OCI-LY3 (cell line): ENCODE measurements at regions not wholly inside any gene's neighbourhood (a gene's known extent, or its start where the extent isn't known, plus 50 kb on each side); places are given as distances from the start of the nearest gene placed in this dataset.

Experiments used
- H2AFZ ChIP-seq: fragments of 200-600, 300-600 bp; shearing (Covaris generic); 2 replicates; pipeline ENCODE4 v1.6.0; 2014; ENCODE audit warnings: antibody characterized with exemption, low read depth, low read length
- H3K27ac ChIP-seq: fragments of 200-600, 300-600 bp; sonication (generic); 2 replicates; pipeline ENCODE4 v1.5.1; 2014; ENCODE audit warnings: mild to moderate bottlenecking, low read length, moderate library complexity, mixed read lengths
- H3K27me3 ChIP-seq: fragments of 200-600, 300-600 bp; sonication (generic); 2 replicates; pipeline ENCODE4 v1.6.1; 2014; ENCODE audit warnings: low read depth, low read length, mixed read lengths
- H3K36me3 ChIP-seq: fragments of 200-600, 300-600 bp; sonication (generic); replicated peaks from 2 replicates; pipeline ENCODE3; 2014; ENCODE audit warnings: low read depth, low read length, mixed read lengths
- H3K4me1 ChIP-seq: fragments of 300-600, 200-600 bp; sonication (generic); 2 replicates; pipeline ENCODE4 v1.6.1; 2014; ENCODE audit warnings: low read length, mixed read lengths
- H3K4me2 ChIP-seq: fragments of 200-600, 300-600 bp; sonication (generic); 2 replicates; pipeline ENCODE4 v1.6.1; 2014; ENCODE audit warnings: low read length, mixed read lengths
- H3K4me3 ChIP-seq: fragments of 300-600, 200-600 bp; sonication (generic); 2 replicates; pipeline ENCODE4 v1.5.1; 2014; ENCODE audit warnings: antibody characterized with exemption, mild to moderate bottlenecking, low read length, moderate library complexity
- H3K79me2 ChIP-seq: fragments of 300-600, 200-600 bp; shearing (Covaris generic); 2 replicates; pipeline ENCODE4 v1.6.1; 2014; ENCODE audit warnings: mild to moderate bottlenecking, low read length, mixed read lengths
- H3K9ac ChIP-seq: fragments of 300-600, 200-600 bp; shearing (Covaris generic); 2 replicates; pipeline ENCODE4 v1.6.0; 2014; ENCODE audit warnings: mild to moderate bottlenecking, low read length, moderate library complexity
- H3K9me3 ChIP-seq: fragments of 200-600, 300-600 bp; shearing (Covaris generic); 2 replicates; pipeline ENCODE4 v1.6.1; 2014; ENCODE audit warnings: low read length, mixed read lengths; ENCODE audit not compliant: insufficient read depth
- H4K20me1 ChIP-seq: fragments of 200-600, 300-600 bp; sonication (generic); 2 replicates; pipeline ENCODE4 v1.6.1; 2016; ENCODE audit warnings: low read length, mixed read lengths; ENCODE audit not compliant: insufficient read depth
- EZH2phosphoT487 ChIP-seq: fragments of 200-600 bp; shearing (Covaris generic); IDR thresholded peaks from 2 replicates; pipeline ENCODE4 v1.6.1; 2018; ENCODE audit warnings: antibody characterized with exemption, mixed run types, low read depth
- TF ChIP-seq, protein P1 (sequence below): fragments of 200-600, 300-600 bp; sonication (generic); IDR thresholded peaks from 2 replicates; pipeline ENCODE4 v1.5.1; 2014; ENCODE audit warnings: antibody characterized with exemption, low read length, low read depth

DNA sequence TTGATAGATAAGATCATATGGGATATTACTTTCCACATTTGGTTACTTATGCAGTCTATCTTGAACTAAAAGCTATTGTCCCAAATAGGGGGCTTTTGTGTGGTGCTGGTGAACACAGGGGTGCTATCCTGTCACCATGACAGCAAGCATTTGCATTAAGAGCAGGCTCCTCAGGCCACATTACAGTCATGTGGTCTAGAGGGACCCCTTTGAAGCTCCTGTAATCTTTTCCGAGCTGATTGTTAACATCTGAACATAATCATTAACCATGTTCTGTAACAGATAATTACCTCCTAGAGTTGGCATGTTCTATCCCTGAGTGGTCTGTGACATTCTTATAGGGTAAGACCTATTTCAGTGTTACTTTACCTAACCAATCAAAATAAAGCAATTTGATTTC is 178.8 kb downstream of the KTN1 start:
- no peak overlapping the region for H3K4me2 ChIP-seq
- peaks cover 5% of the 10 kb centered on the region for H3K27me3 ChIP-seq
- peaks cover 8% of the 10 kb centered on the region for H3K4me1 ChIP-seq
- no peaks in the 10 kb centered on the region for H3K9me3 ChIP-seq
- H3K36me3 ChIP-seq: no peaks in the 10 kb centered on the region
- no peak overlapping the region for H3K9ac ChIP-seq
- no peak overlapping the region for H3K27ac ChIP-seq
- TF ChIP-seq, protein P1, sequence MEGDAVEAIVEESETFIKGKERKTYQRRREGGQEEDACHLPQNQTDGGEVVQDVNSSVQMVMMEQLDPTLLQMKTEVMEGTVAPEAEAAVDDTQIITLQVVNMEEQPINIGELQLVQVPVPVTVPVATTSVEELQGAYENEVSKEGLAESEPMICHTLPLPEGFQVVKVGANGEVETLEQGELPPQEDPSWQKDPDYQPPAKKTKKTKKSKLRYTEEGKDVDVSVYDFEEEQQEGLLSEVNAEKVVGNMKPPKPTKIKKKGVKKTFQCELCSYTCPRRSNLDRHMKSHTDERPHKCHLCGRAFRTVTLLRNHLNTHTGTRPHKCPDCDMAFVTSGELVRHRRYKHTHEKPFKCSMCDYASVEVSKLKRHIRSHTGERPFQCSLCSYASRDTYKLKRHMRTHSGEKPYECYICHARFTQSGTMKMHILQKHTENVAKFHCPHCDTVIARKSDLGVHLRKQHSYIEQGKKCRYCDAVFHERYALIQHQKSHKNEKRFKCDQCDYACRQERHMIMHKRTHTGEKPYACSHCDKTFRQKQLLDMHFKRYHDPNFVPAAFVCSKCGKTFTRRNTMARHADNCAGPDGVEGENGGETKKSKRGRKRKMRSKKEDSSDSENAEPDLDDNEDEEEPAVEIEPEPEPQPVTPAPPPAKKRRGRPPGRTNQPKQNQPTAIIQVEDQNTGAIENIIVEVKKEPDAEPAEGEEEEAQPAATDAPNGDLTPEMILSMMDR: no peak
- TF ChIP-seq EZH2phosphoT487: no peak
- no peak overlapping the region for H3K4me3 ChIP-seq
- no peaks in the 10 kb centered on the region for H3K79me2 ChIP-seq
- no peaks in the 10 kb centered on the region for H4K20me1 ChIP-seq
- H2AFZ ChIP-seq: no peak overlapping the region

DNA sequence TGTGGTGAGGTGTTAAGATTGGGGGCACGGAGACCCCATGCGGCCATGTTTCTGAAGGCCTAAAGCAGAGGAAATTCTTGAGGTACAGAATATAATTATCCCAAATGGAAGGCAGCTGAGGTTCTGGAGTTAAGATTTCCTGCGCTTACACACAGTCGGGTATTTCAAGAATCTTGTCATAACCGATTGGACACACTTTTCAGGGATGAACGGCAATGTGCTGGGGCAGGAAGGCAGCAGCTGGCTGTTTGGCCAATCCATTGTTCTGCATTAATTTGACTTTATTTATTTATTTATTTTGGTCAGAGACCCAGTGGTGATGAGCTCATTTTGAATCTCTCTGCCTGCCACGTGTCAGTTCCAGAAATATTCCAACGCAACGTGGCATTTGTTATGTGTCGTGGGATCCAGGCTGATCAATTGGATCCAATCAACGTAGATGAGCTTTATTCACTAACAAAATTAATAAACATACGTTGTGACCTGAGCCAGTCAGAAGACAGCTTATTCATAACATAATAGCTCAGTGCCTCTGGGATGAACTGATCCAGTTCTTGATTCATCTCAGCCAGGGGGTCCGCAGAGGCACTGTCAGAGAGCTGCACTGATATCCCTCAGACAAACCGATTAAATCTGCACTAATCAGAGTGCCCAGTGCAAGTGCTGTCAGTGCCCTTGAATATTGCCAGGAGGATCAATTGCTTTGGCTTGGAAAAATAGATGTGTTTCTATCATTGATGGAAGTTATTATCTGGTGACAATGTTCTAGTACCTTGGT is 181.0 kb downstream of the KTN1 start:
- Histone ChIP-seq H3K4me3 (no peak overlapping the region), H3K36me3 (no peaks in the 10 kb centered on the region), H3K9ac (no peak overlapping the region), H3K4me2 (no peak overlapping the region), H2AFZ (no peak overlapping the region), H3K27me3 (peaks cover 8% of the 10 kb centered on the region), H3K9me3 (no peaks in the 10 kb centered on the region), H4K20me1 (no peaks in the 10 kb centered on the region), H3K79me2 (no peaks in the 10 kb centered on the region), H3K27ac (no peak overlapping the region), H3K4me1 (peaks cover 8% of the 10 kb centered on the region)
- TF ChIP-seq EZH2phosphoT487: no peak

DNA sequence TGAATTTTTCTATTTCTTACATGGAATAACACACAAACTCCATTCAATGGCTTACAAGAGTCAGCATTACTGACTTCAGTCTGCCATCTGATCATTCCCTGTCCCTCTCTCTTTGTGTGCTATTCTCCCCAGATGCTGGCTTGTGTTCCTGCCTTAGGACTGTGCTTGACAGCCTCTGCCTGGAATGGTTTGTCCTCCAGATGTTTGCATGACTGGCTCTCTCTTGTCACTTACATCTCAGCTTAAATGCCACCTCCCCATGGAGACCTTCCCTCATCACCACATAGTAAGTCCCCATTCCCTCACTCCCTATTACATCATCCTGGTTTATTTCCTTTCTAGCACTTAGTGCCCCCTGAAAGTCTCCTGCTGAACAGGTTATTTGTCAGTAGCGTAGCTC is 181.6 kb downstream of the KTN1 start:
- H3K36me3 ChIP-seq: no peaks in the 10 kb centered on the region

DNA sequence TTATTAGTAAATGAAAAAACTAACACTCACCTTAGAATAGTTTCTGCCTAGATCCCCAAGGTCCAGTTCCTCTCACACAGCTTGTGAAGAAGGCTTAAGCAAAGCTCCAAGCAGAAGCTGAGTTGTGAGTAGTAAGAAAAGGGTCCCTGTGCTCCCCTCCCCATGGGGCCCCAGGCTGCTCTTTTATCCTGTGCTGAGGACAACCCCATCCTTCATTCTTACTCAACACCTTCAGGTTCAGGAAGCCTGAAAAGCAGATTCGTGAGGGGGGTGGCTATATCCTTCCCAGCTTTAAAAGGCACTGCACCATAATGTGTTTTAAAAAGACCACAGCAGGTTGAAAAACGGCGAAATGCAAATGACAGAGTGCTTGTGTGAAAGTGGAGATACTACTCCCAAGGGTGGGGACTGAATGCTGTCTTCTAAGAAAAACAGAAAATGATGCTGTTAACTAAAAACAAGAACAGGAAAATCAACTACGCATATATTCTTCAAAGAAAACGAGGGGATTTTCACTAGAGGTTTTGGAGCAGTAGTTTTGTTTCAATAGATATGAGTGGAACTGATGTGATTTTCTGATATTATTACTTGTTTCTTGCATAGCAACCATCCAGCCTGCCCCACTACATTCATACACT is 182.7 kb downstream of the KTN1 start:
- Histone ChIP-seq H3K79me2 (no peaks in the 10 kb centered on the region), H2AFZ (no peak overlapping the region), H3K27me3 (peaks cover 8% of the 10 kb centered on the region), H3K9me3 (no peaks in the 10 kb centered on the region), H4K20me1 (no peaks in the 10 kb centered on the region), H3K4me2 (peak overlapping the region; percentile 37), H3K4me1 (peaks cover 8% of the 10 kb centered on the region), H3K27ac (no peak overlapping the region), H3K36me3 (no peaks in the 10 kb centered on the region), H3K4me3 (no peak overlapping the region), H3K9ac (no peak overlapping the region)
- TF ChIP-seq EZH2phosphoT487: no peak
- TF ChIP-seq, protein P1: no peak

More for the DNA sequence above, 181.6 kb downstream of the KTN1 start:
- peaks cover 8% of the 10 kb centered on the region for H3K27me3 ChIP-seq
- no peaks in the 10 kb centered on the region for H3K79me2 ChIP-seq
- no peaks in the 10 kb centered on the region for H4K20me1 ChIP-seq
- no peak for TF ChIP-seq EZH2phosphoT487
- TF ChIP-seq, protein P1: no peak
- peaks cover 8% of the 10 kb centered on the region for H3K4me1 ChIP-seq
- no peak overlapping the region for H3K4me2 ChIP-seq
- no peaks in the 10 kb centered on the region for H3K9me3 ChIP-seq
- H2AFZ ChIP-seq: no peak overlapping the region
- H3K4me3 ChIP-seq: no peak overlapping the region
- no peak overlapping the region for H3K27ac ChIP-seq
- no peak overlapping the region for H3K9ac ChIP-seq
